OCI-LY3 (cell line): ENCODE measurements at regions not wholly inside any gene's neighbourhood (a gene's known extent, or its start where the extent isn't known, plus 50 kb on each side); places are given as distances from the start of the nearest gene placed in this dataset.

ENCODE experiments used
- H2AFZ ChIP-seq: fragments of 200-600, 300-600 bp; shearing (Covaris generic); 2 replicates; pipeline ENCODE4 v1.6.0; 2014; ENCODE audit warnings: antibody characterized with exemption, low read depth, low read length
- H3K27ac ChIP-seq: fragments of 200-600, 300-600 bp; sonication (generic); 2 replicates; pipeline ENCODE4 v1.5.1; 2014; ENCODE audit warnings: mild to moderate bottlenecking, low read length, moderate library complexity, mixed read lengths
- H3K27me3 ChIP-seq: fragments of 200-600, 300-600 bp; sonication (generic); 2 replicates; pipeline ENCODE4 v1.6.1; 2014; ENCODE audit warnings: low read depth, low read length, mixed read lengths
- H3K36me3 ChIP-seq: fragments of 200-600, 300-600 bp; sonication (generic); replicated peaks from 2 replicates; pipeline ENCODE3; 2014; ENCODE audit warnings: low read depth, low read length, mixed read lengths
- H3K4me1 ChIP-seq: fragments of 300-600, 200-600 bp; sonication (generic); 2 replicates; pipeline ENCODE4 v1.6.1; 2014; ENCODE audit warnings: low read length, mixed read lengths
- H3K4me2 ChIP-seq: fragments of 200-600, 300-600 bp; sonication (generic); 2 replicates; pipeline ENCODE4 v1.6.1; 2014; ENCODE audit warnings: low read length, mixed read lengths
- H3K4me3 ChIP-seq: fragments of 300-600, 200-600 bp; sonication (generic); 2 replicates; pipeline ENCODE4 v1.5.1; 2014; ENCODE audit warnings: antibody characterized with exemption, mild to moderate bottlenecking, low read length, moderate library complexity
- H3K79me2 ChIP-seq: fragments of 300-600, 200-600 bp; shearing (Covaris generic); 2 replicates; pipeline ENCODE4 v1.6.1; 2014; ENCODE audit warnings: mild to moderate bottlenecking, low read length, mixed read lengths
- H3K9ac ChIP-seq: fragments of 300-600, 200-600 bp; shearing (Covaris generic); 2 replicates; pipeline ENCODE4 v1.6.0; 2014; ENCODE audit warnings: mild to moderate bottlenecking, low read length, moderate library complexity
- H3K9me3 ChIP-seq: fragments of 200-600, 300-600 bp; shearing (Covaris generic); 2 replicates; pipeline ENCODE4 v1.6.1; 2014; ENCODE audit warnings: low read length, mixed read lengths; ENCODE audit not compliant: insufficient read depth
- H4K20me1 ChIP-seq: fragments of 200-600, 300-600 bp; sonication (generic); 2 replicates; pipeline ENCODE4 v1.6.1; 2016; ENCODE audit warnings: low read length, mixed read lengths; ENCODE audit not compliant: insufficient read depth
- EZH2phosphoT487 ChIP-seq: fragments of 200-600 bp; shearing (Covaris generic); IDR thresholded peaks from 2 replicates; pipeline ENCODE4 v1.6.1; 2018; ENCODE audit warnings: antibody characterized with exemption, mixed run types, low read depth
- TF ChIP-seq, protein P1 (sequence below): fragments of 200-600, 300-600 bp; sonication (generic); IDR thresholded peaks from 2 replicates; pipeline ENCODE4 v1.5.1; 2014; ENCODE audit warnings: antibody characterized with exemption, low read length, low read depth

DNA sequence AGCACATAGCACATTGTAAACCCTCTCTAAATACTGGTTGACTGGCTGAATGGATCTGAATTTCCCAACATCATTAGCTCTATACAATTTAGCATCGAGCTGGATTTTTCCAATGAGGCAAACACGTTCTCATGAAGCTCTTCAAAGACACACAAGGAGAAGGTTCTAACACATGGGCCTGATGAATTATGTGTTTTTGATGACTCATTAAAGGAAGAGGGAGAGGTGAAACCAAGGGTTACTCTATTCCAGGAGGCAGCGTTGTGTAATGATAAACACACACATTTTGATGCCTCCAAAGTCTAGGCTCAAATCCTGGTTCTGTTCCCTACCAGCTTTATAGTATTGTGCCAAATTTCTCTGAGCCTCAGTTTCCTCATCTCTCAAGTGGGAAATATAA, 84.3 kb downstream of the PFDN4 start:
- Histone ChIP-seq H3K9ac (no peak overlapping the region), H3K27ac (no peak overlapping the region), H3K9me3 (no peaks in the 10 kb centered on the region), H3K36me3 (no peaks in the 10 kb centered on the region), H3K4me1 (no peaks in the 10 kb centered on the region), H3K4me3 (no peak overlapping the region), H4K20me1 (no peaks in the 10 kb centered on the region), H2AFZ (no peak overlapping the region), H3K79me2 (no peaks in the 10 kb centered on the region), H3K4me2 (no peak overlapping the region), H3K27me3 (0 out of 2 replicates have a peak, but pooled peaks cover 6% of the 10 kb centered on the region)
- no peak for TF ChIP-seq EZH2phosphoT487
- TF ChIP-seq, protein P1, sequence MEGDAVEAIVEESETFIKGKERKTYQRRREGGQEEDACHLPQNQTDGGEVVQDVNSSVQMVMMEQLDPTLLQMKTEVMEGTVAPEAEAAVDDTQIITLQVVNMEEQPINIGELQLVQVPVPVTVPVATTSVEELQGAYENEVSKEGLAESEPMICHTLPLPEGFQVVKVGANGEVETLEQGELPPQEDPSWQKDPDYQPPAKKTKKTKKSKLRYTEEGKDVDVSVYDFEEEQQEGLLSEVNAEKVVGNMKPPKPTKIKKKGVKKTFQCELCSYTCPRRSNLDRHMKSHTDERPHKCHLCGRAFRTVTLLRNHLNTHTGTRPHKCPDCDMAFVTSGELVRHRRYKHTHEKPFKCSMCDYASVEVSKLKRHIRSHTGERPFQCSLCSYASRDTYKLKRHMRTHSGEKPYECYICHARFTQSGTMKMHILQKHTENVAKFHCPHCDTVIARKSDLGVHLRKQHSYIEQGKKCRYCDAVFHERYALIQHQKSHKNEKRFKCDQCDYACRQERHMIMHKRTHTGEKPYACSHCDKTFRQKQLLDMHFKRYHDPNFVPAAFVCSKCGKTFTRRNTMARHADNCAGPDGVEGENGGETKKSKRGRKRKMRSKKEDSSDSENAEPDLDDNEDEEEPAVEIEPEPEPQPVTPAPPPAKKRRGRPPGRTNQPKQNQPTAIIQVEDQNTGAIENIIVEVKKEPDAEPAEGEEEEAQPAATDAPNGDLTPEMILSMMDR, result no peak

- no peak overlapping the region for H2AFZ ChIP-seq
- no peaks in the 10 kb centered on the region for H3K9me3 ChIP-seq
- no peak for TF ChIP-seq EZH2phosphoT487
- TF ChIP-seq, protein P1, result no peak
- H3K36me3 ChIP-seq, result no peaks in the 10 kb centered on the region
- peaks cover 6% of the 10 kb centered on the region; the same call in 1 of the 2 replicates for H3K27me3 ChIP-seq
- no peak overlapping the region for H3K27ac ChIP-seq
- H4K20me1 ChIP-seq, result no peaks in the 10 kb centered on the region
- H3K4me2 ChIP-seq, result no peak overlapping the region
- no peaks in the 10 kb centered on the region for H3K4me1 ChIP-seq
- no peak overlapping the region for H3K4me3 ChIP-seq
- H3K79me2 ChIP-seq, result no peaks in the 10 kb centered on the region
- H3K9ac ChIP-seq, result no peak overlapping the region
Measured at GRCh38 chr20:54293526-54293925, 85.6 kb downstream of the PFDN4 start.

GRCh38 chr20:54294094-54294493, 86.2 kb downstream of the PFDN4 start:
- Histone ChIP-seq H3K4me3 (no peak overlapping the region), H3K36me3 (no peaks in the 10 kb centered on the region), H4K20me1 (no peaks in the 10 kb centered on the region), H2AFZ (no peak overlapping the region), H3K4me1 (no peaks in the 10 kb centered on the region), H3K9ac (no peak overlapping the region), H3K4me2 (no peak overlapping the region), H3K27ac (no peak overlapping the region), H3K27me3 (peaks cover 6% of the 10 kb centered on the region; the same call in 1 of the 2 replicates), H3K9me3 (no peaks in the 10 kb centered on the region), H3K79me2 (no peaks in the 10 kb centered on the region)
- TF ChIP-seq, protein P1, result no peak
- no peak for TF ChIP-seq EZH2phosphoT487

DNA sequence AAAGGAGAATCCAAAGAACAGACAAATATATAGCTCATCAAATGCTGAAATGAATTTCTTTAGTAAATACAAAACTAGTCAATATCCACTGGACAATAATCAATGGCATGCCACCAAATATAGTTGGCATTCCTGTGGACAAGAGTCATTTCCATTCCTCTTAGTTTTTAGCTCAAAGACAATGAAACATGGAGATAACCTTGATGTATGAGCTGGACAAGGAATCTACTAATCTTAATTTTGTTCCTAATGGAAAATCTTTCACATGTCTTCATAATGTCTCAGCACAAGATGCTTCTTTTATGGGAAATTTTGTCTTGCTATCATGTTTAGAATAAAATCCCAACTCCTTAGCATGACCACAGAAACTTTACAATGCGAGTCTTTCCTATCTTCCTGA, 87.8 kb downstream of the PFDN4 start:
- no peaks in the 10 kb centered on the region for H3K36me3 ChIP-seq
- H3K4me2 ChIP-seq, result no peak overlapping the region
- no peak overlapping the region for H3K4me3 ChIP-seq
- peaks cover 8% of the 10 kb centered on the region; the same call in 1 of the 2 replicates for H3K27me3 ChIP-seq
- H4K20me1 ChIP-seq, result no peaks in the 10 kb centered on the region
- no peaks in the 10 kb centered on the region for H3K4me1 ChIP-seq
- no peaks in the 10 kb centered on the region for H3K79me2 ChIP-seq
- H2AFZ ChIP-seq, result no peak overlapping the region
- H3K27ac ChIP-seq, result no peak overlapping the region
- no peaks in the 10 kb centered on the region for H3K9me3 ChIP-seq
- TF ChIP-seq EZH2phosphoT487, result no peak
- TF ChIP-seq, protein P1, result no peak
- H3K9ac ChIP-seq, result no peak overlapping the region
